NB4 (cell line): ENCODE measurements at regions not wholly inside any gene's neighbourhood (a gene's known extent, or its start where the extent isn't known, plus 50 kb on each side); places are given as distances from the start of the nearest gene placed in this dataset.

Source experiments
- CTCF ChIP-seq: IDR thresholded peaks from one replicate; pipeline ENCODE4 v1.5.1; 2012; ENCODE audit warnings: low read depth, low read length
- MYC ChIP-seq: IDR thresholded peaks from 2 replicates; pipeline ENCODE4 v1.6.1; 2011; ENCODE audit warnings: low read depth, low read length

- TF ChIP-seq CTCF (no peak), MYC (no peak)
Measured at GRCh38 chr4:13302876-13303275, 181.3 kb downstream of the RAB28 start.
